IPS-18a (cell line): ENCODE measurements at regions not wholly inside any gene's neighbourhood (a gene's known extent, or its start where the extent isn't known, plus 50 kb on each side); places are given as distances from the start of the nearest gene placed in this dataset.
"Not testable (repeated sequence)": the region's sequence is repeated elsewhere in the genome, so short reads cannot be mapped to it uniquely, and the experiment has no call there.

Experiments
- H3K27ac ChIP-seq: one replicate; pipeline ENCODE4 v1.5.1; 2013; ENCODE audit warnings: low read length
- H3K27me3 ChIP-seq: one replicate; pipeline ENCODE4 v1.6.1; 2013; ENCODE audit warnings: mild to moderate bottlenecking, low read length; ENCODE audit not compliant: control insufficient read depth, insufficient read depth
- H3K36me3 ChIP-seq: one replicate; pipeline ENCODE4 v1.6.1; 2013; ENCODE audit warnings: low read depth, low read length; ENCODE audit not compliant: control insufficient read depth
- H3K4me1 ChIP-seq: one replicate; pipeline ENCODE4 v1.6.1; 2013; ENCODE audit warnings: low read depth, low read length; ENCODE audit not compliant: control insufficient read depth
- H3K4me3 ChIP-seq: one replicate; pipeline ENCODE4 v1.5.1; 2013; ENCODE audit warnings: low read length
- H3K9ac ChIP-seq: one replicate; pipeline ENCODE4 v1.6.1; 2013; ENCODE audit warnings: mild to moderate bottlenecking, low read length, moderate library complexity
- H3K9me3 ChIP-seq: one replicate; pipeline ENCODE4 v1.6.1; 2013; ENCODE audit warnings: low read depth, low read length; ENCODE audit not compliant: control insufficient read depth

GRCh38 chr2:87548681-87549536, 199.0 kb upstream of the PLGLB2 start:
- not testable (repeated sequence) for H3K36me3 ChIP-seq, H3K27ac ChIP-seq, H3K9ac ChIP-seq, H3K27me3 ChIP-seq, H3K4me1 ChIP-seq, H3K9me3 ChIP-seq, H3K4me3 ChIP-seq

DNA sequence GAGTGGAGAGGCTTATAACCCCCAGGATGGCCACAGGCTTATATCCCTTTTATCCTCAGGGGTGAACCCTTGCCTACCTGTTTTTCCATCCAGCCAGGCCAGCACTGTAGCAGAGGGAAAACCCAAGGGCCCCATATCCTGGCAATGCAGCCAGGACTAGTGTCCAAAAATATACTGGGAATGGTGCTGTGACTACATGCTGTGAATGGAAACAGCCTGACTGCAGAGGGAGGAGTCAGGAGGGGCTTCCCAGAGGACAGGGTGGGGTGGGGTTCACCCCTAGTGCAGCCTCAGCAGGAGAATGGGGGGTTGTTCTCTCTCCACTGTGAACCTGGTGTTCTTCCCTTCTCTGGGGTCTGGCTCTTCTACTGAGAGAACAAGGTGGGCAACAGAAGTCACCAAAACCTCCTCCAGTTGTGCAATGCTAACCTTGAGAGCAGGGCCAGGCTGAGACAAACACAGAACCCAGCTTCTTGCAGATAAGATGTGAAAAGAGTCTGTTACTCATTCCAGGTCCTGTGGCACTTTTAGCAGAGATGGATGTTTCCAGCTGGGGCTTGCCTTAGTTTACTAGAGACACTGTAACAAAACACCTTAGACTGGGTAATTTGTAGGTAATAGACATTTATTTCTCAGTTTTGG, 198.2 kb upstream of the PLGLB2 start:
- H3K9me3 ChIP-seq, H3K4me3 ChIP-seq, H3K9ac ChIP-seq, H3K27me3 ChIP-seq, H3K27ac ChIP-seq, H3K4me1 ChIP-seq, H3K36me3 ChIP-seq: not testable (repeated sequence)

- H3K36me3 ChIP-seq, H3K27ac ChIP-seq, H3K4me1 ChIP-seq, H3K9ac ChIP-seq, H3K4me3 ChIP-seq, H3K9me3 ChIP-seq, H3K27me3 ChIP-seq: not testable (repeated sequence)
Observed at GRCh38 chr2:87554678-87555077, 193.2 kb upstream of the PLGLB2 start.

GRCh38 chr2:87555082-87555481, 192.8 kb upstream of the PLGLB2 start:
- H3K4me1 ChIP-seq, H3K27me3 ChIP-seq, H3K4me3 ChIP-seq, H3K9me3 ChIP-seq, H3K9ac ChIP-seq, H3K27ac ChIP-seq, H3K36me3 ChIP-seq: not testable (repeated sequence)

DNA sequence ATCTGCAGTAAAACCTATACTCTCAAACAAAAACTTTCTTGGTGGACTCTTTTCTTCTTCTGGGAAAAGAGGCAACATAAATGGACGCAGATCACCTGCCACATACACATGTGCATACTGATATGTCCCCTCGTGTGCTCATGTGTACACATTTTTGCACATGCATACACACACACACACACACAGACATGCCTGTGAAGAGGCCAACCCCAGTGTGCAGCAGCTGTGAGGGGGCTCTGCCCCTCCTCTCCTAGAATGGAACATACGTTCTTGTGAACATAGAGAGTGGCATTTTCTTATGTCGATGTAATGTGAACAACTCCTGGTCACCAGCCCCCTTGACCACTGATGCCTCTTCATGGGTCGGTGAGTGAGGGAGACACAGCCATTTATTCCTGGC, 188.9 kb upstream of the PLGLB2 start:
- H3K9me3 ChIP-seq, H3K36me3 ChIP-seq, H3K4me3 ChIP-seq, H3K9ac ChIP-seq, H3K4me1 ChIP-seq, H3K27me3 ChIP-seq, H3K27ac ChIP-seq: not testable (repeated sequence)

DNA sequence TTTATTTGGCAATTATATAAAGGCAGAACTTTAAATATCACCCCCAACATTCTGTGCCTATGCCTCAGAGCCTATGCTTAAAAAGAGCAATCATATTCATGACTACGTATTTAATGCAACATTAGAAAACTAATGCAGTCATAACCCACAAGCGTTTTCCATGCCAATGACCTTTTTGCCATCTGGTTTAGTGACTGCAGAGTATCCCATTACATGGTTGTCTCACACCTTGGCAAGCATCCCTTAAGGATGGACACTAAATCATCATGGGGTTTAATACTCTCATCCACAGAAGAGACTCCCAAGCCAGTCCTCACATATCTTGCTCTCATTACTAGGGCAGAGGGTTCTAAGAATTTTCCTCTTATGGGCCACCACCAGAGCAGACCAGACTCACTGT, 188.2 kb upstream of the PLGLB2 start:
- not testable (repeated sequence) for H3K36me3 ChIP-seq, H3K4me3 ChIP-seq, H3K27me3 ChIP-seq, H3K4me1 ChIP-seq, H3K9ac ChIP-seq, H3K27ac ChIP-seq, H3K9me3 ChIP-seq

DNA sequence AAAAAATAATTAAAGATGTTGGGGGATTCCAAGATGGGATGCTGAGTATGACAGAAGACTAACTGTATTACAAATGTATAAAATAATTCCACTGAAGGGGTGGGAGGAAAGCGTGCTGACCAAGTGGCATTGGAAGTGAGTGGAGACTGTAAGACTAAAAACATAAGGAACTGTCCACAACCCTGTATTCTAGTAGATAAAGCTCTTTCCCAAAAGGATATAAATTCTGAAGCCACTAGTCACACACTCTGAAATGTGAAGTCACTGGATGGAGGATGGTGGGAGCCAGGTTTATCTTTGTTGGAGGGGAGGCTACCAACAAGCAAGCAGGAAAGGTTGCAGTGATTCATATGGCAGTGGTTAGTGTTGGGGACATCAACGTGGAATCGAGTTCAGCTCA, 182.8 kb upstream of the PLGLB2 start:
- not testable (repeated sequence) for H3K9me3 ChIP-seq, H3K27ac ChIP-seq, H3K4me1 ChIP-seq, H3K36me3 ChIP-seq, H3K4me3 ChIP-seq, H3K9ac ChIP-seq, H3K27me3 ChIP-seq

DNA sequence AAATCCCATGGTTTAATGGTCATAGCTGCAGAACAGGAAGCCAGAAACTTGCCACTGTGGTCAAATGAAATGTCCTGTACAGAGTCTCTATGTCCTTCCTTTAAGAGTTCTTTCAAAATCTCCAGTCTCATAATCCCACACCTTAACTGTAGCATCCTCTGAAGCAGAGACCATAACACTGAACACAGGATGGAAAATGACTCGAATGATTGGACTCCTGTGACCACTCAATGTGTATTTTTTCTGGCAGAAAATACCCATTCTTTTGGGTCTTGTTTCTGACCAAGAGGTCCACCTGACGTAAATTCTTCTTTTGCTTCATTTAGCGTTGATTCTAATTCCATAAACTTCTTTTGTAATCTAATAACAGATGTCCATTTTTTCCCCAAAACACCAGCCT, 181.4 kb upstream of the PLGLB2 start:
- not testable (repeated sequence) for H3K27ac ChIP-seq, H3K27me3 ChIP-seq, H3K36me3 ChIP-seq, H3K9ac ChIP-seq, H3K9me3 ChIP-seq, H3K4me3 ChIP-seq, H3K4me1 ChIP-seq

DNA sequence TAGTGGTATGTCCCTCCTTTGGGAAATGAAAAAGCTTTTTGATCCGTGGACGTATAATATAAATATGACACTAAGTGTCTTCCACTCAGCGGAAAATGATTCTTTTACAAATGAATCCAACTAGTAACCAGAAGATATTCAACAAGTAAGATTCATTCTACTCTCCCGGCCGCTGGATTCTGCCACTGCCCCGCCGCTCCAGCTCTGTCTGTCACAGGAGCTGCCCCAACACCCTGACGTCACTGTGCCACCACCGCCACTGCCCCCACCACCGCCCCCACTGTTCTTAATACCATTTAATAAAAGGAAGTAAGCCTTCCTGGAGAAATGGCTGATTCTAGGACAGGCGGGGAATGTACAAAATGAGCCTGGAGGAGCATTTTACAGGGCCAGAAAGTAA, 180.8 kb upstream of the PLGLB2 start:
- not testable (repeated sequence) for H3K27me3 ChIP-seq, H3K36me3 ChIP-seq, H3K9me3 ChIP-seq, H3K27ac ChIP-seq, H3K4me3 ChIP-seq, H3K9ac ChIP-seq, H3K4me1 ChIP-seq

DNA sequence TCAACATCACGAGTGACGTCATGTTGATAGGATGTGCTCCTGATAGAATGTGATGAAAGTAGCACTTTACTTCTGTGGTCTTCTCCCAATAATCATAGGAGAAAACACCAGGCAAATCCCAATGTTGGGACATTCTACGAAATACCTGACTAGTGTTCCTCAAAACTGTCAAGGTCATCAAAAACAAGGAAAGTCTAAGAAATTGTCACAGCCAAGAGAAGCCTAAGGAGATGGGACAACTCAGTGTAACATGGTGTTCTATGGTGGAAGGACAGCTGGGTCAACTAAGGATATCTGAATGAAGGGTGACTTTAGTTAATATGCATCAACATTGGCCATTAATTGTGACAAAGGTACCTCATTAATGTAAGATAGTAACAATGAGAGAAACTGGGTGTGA, 180.0 kb upstream of the PLGLB2 start:
- not testable (repeated sequence) for H3K27ac ChIP-seq, H3K9me3 ChIP-seq, H3K36me3 ChIP-seq, H3K4me3 ChIP-seq, H3K9ac ChIP-seq, H3K27me3 ChIP-seq, H3K4me1 ChIP-seq

- H3K9ac ChIP-seq, H3K27me3 ChIP-seq, H3K36me3 ChIP-seq, H3K9me3 ChIP-seq, H3K4me3 ChIP-seq, H3K27ac ChIP-seq, H3K4me1 ChIP-seq: not testable (repeated sequence)
Observed at GRCh38 chr2:87568554-87569278, 179.2 kb upstream of the PLGLB2 start.
